Mucosa of rectum (tissue), 2 donors: ENCODE measurements at regions not wholly inside any gene's neighbourhood (a gene's known extent, or its start where the extent isn't known, plus 50 kb on each side); places are given as distances from the start of the nearest gene placed in this dataset.

Source experiments
- H3K27ac ChIP-seq, 2 donors: one replicate each; pipeline ENCODE4 v1.7.0; 2013; ENCODE audit warnings: inconsistent platforms in 2 of 2, low read depth in 2 of 2, low read length in 2 of 2
- H3K27me3 ChIP-seq, 2 donors: one replicate each; pipeline ENCODE4 v1.7.0; 2013; ENCODE audit warnings: low read length in 2 of 2; ENCODE audit not compliant: control insufficient read depth in 2 of 2, insufficient read depth in 2 of 2
- H3K36me3 ChIP-seq, 2 donors: one replicate each; pipeline ENCODE4 v1.7.0; 2013; ENCODE audit warnings: low read length in 2 of 2; ENCODE audit not compliant: control insufficient read depth in 2 of 2, insufficient read depth in 2 of 2
- H3K4me1 ChIP-seq, 2 donors: one replicate each; pipeline ENCODE4 v1.7.0; 2013; ENCODE audit warnings: low read length in 2 of 2, mild to moderate bottlenecking in 1 of 2; ENCODE audit not compliant: control insufficient read depth in 2 of 2, insufficient read depth in 2 of 2
- H3K4me3 ChIP-seq, 2 donors: one replicate each; pipeline ENCODE4 v1.7.0; 2013; ENCODE audit warnings: low read length in 2 of 2
- H3K9ac ChIP-seq, 2 donors: one replicate each; pipeline ENCODE4 v1.7.0; 2013; ENCODE audit warnings: low read length in 2 of 2, low read depth in 1 of 2, mild to moderate bottlenecking in 1 of 2
- H3K9me3 ChIP-seq, 2 donors: one replicate each; pipeline ENCODE4 v1.7.0; 2013; ENCODE audit warnings: low read length in 2 of 2; ENCODE audit not compliant: control insufficient read depth in 2 of 2
- donor health status: healthy.
- donor health status: Normal muscosa, but diverticular disease.

DNA sequence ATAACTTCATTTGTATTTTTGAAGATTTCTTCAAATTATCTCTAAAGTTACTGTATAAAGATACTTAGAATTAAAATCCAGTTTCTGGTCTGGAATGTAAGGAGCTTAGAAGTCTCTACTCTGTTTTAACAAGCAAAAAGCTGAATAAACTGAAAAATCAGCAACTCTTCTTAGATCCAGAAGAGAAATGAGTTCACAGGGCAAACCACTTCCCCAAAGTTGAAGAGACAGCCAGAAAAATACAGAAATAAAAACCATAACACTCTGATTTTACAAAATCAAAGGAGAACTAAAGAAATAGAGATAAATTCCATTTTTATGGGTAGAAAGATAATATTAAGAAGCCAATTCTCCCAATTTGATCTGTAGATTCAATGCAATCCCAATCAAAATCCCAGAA lies 1166.8 kb downstream of the ADGRL3 start:
- no peaks in the 10 kb centered on the region for H3K9me3 ChIP-seq
- H3K36me3 ChIP-seq, result no peaks in the 10 kb centered on the region
- no peak overlapping the region for H3K9ac ChIP-seq
- H3K4me1 ChIP-seq, result no peaks in the 10 kb centered on the region
- no peak overlapping the region for H3K4me3 ChIP-seq
- no peak overlapping the region for H3K27ac ChIP-seq
- no peaks in the 10 kb centered on the region for H3K27me3 ChIP-seq

DNA sequence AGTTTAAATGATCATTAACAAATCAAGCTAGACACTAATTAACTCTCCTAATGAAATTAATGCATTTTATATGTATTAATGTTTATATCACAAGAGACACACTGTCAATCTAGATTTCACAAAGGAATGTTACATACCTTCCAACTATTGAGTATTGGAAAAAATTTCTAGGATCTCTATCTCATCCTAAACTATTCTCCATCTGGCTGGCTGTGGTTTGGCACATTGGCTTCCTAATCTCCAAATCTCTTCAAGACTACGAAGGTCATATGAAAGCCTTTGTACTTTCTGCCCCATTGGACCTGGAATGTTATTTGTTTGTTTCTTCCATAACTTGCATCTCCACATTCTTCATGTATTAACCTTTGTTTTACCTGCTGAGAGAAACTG lies 1160.0 kb downstream of the ADGRL3 start:
- Histone ChIP-seq H3K4me1 (no peaks in the 10 kb centered on the region), H3K4me3 (no peak overlapping the region), H3K9me3 (no peaks in the 10 kb centered on the region), H3K9ac (no peak overlapping the region), H3K36me3 (no peaks in the 10 kb centered on the region), H3K27ac (no peak overlapping the region), H3K27me3 (no peaks in the 10 kb centered on the region)

DNA sequence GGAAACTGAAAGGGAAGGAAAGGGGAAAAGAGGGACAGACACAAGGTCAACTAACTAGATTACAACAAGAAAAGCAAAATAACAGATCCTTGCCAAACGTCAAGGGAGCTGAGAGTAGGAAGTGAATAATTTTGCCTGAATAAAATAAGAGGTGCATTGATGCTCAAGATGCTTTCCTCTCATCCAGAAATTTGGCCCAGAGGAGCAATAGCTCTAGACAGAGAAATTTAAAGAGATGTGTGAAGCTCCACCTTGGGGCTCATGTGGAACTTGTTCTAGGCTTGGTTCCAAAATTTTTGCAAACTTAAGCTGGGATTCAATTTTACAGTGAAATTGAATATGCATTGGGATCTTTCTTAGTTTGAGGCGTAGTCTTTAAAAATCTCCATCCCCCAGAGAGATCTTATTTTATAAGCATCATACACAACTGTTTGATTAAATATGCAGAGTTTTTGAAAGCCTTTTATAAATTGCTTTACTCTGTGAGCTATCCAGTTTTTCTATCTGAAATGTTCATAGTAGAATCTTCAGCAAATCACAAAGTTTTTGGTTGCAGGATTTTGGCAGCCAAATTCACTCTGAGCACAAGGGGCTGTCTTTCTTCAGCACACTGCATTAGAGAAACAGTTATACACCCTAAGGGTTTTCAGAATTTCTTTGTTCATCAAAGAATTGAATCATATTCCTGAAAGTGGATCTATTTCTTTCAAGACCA lies 1159.5 kb downstream of the ADGRL3 start:
- no peaks in the 10 kb centered on the region for H3K9me3 ChIP-seq
- H3K4me3 ChIP-seq, result no peak overlapping the region
- no peaks in the 10 kb centered on the region for H3K27me3 ChIP-seq
- H3K27ac ChIP-seq, result no peak overlapping the region
- H3K4me1 ChIP-seq, result no peaks in the 10 kb centered on the region
- no peaks in the 10 kb centered on the region for H3K36me3 ChIP-seq
- H3K9ac ChIP-seq, result no peak overlapping the region

DNA sequence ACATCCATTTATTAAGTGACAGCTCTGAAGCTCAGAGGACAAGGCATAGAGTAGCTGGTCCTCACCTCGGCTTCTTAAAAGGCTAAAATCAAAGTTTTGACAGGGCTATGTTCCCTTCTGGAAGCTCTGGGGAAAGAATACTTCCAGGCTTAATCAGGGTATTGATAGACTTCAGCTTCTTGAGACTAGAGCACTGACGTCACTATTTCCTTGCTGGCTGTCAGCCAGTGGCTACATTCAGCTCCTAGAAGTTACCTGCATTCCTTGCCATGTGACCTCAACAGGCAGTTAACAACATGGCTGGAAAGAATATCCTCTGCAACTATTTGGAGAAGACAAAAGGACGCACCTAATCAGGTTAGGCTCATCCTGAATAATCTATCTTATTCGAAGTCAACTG lies 1144.8 kb downstream of the ADGRL3 start:
- Histone ChIP-seq H3K4me3 (no peak overlapping the region), H3K9me3 (peaks cover 0 to 2% of the 10 kb centered on the region in 2 donors), H3K27me3 (no peaks in the 10 kb centered on the region), H3K27ac (no peak overlapping the region), H3K36me3 (no peaks in the 10 kb centered on the region), H3K9ac (no peak overlapping the region), H3K4me1 (no peaks in the 10 kb centered on the region)

DNA sequence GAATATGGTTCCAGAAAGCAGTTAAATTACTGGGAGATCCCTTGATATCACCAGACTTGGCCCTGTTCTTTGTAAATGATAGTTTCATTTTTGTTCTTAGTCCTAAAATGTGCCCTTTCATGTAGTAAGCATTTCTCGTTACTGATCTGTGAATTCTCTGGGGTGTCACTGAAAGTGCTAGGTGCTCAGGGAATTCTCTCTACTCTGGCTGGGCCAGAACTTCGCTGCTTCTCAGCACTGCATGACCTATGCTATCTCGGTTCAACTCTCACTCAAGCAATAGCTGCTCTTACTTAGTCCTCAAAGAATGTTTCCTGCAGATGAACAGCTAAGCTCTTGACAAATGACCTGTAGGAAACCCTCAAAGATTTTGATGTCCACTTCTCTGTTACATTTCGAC lies 1144.3 kb downstream of the ADGRL3 start:
- no peaks in the 10 kb centered on the region for H3K36me3 ChIP-seq
- H3K9me3 ChIP-seq, result peaks cover 0 to 2% of the 10 kb centered on the region in 2 donors
- no peak overlapping the region for H3K27ac ChIP-seq
- H3K4me3 ChIP-seq, result no peak overlapping the region
- no peak overlapping the region for H3K9ac ChIP-seq
- H3K4me1 ChIP-seq, result no peaks in the 10 kb centered on the region
- no peaks in the 10 kb centered on the region for H3K27me3 ChIP-seq

DNA sequence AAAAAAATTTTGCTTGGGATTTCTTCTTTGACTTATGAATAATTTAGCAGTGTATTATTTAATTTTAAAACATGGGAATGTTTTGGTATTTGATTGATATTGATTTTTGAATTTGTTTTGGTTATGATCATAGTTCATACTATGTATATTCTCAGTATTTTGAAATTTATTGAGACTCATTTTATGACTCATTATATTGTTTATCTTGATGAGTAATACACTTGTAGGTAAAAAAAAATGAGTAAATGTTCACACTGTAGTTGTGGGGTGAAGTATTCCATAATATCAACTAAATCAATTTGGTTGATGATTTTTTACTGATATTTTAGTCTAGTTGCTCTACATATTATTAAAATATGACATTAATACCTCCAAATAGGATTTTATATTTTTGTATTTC lies 1142.2 kb downstream of the ADGRL3 start:
- no peaks in the 10 kb centered on the region for H3K27me3 ChIP-seq
- H3K9me3 ChIP-seq, result peaks cover 0 to 2% of the 10 kb centered on the region in 2 donors
- H3K4me1 ChIP-seq, result no peaks in the 10 kb centered on the region
- no peak overlapping the region for H3K9ac ChIP-seq
- H3K36me3 ChIP-seq, result no peaks in the 10 kb centered on the region
- H3K27ac ChIP-seq, result no peak overlapping the region
- H3K4me3 ChIP-seq, result no peak overlapping the region

DNA sequence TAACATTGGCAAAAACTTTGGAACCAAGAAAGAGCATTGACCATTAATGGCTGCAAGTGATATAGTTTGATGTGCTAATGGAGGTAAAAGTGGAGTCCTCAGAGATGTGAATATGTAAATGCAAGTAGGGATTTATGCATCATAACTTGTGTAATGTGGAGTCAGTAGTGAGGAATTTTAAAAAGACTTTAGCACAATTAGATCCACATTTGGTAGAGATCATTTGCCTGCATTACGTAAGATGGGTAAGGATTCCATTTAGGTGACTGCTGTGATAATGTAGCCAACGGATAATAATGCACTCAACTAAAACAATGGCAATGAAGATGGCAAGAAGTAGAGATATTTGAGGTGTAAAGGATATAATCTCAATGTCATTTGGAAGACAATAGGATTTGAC lies 1128.4 kb downstream of the ADGRL3 start:
- Histone ChIP-seq H3K9me3 (no peaks in the 10 kb centered on the region), H3K36me3 (no peaks in the 10 kb centered on the region), H3K4me3 (no peak overlapping the region), H3K27me3 (no peaks in the 10 kb centered on the region), H3K9ac (no peak overlapping the region), H3K27ac (no peak overlapping the region), H3K4me1 (no peaks in the 10 kb centered on the region)

DNA sequence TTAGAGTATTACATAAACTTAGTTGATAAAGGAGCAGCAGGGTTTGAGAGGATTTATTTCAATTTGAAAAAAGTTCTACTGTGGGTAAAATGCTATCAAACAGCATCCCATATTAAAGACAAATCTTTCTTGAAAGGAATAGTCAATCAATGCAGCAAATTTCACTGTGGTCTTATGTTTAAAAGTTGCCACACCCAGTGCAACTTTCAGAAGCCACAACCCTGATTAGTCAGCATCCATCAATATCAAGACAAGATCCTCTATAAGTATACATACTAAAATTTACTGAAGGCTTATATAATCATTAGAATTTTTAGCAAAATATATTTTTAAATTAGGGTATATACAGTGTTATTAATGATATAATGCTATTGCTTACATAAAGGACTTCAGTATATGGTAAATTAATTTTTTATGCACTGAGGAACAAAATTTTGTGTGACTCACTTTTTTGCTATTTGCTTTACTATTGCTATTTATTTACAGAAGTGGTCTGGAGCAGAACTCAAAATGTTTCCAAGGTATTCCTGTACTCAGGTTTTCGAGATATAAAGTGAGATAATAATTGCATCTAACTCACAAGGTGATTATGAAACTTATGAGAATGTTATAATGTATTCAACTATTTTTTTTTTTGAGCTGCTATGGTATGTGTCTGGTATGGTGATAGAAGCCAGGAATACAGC lies 1127.6 kb downstream of the ADGRL3 start:
- Histone ChIP-seq H3K27me3 (no peaks in the 10 kb centered on the region), H3K36me3 (no peaks in the 10 kb centered on the region), H3K9ac (no peak overlapping the region), H3K9me3 (no peaks in the 10 kb centered on the region), H3K27ac (no peak overlapping the region), H3K4me1 (no peaks in the 10 kb centered on the region), H3K4me3 (no peak overlapping the region)

DNA sequence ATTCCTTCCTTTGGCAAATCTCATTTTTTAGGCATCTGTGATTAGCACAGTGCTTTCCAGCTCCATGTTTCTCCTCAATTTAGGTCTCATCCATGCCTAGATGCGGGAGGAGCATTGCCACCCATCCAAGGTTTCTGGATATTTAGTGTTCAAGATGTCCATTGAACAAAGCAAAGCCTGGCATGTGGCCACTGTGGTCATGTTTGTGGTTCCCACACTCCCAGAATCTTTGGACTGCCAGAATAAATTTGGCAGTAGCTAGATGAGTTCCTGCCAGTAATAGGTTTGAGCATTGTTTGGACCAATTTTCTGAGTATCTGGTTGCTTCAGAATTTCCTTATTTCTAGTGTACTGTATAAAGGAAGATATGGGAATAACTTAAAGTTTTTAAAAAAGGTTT lies 1124.1 kb downstream of the ADGRL3 start:
- Histone ChIP-seq H3K4me1 (no peaks in the 10 kb centered on the region), H3K36me3 (no peaks in the 10 kb centered on the region), H3K27ac (no peak overlapping the region), H3K27me3 (no peaks in the 10 kb centered on the region), H3K9me3 (no peaks in the 10 kb centered on the region), H3K4me3 (no peak overlapping the region), H3K9ac (no peak overlapping the region)

DNA sequence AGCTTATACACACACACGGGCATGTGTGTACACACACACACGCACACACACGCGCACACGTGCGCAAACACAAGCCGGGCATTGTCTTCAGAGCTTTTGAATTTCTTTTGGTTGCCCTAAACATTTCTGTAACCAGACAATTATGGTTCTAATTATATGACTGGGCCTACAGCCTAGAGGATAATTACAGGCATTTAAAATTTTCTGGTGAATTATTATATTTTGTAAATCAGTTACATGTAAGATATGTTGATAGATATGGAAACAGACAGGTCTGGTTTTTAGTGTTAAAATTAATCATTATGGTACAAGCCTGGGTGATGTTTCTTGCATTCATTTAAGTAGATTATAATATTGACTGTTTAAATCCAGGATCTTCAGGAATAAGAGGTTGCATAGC lies 1120.5 kb downstream of the ADGRL3 start:
- no peak overlapping the region for H3K9ac ChIP-seq
- H3K4me3 ChIP-seq, result no peak overlapping the region
- no peaks in the 10 kb centered on the region for H3K27me3 ChIP-seq
- H3K27ac ChIP-seq, result no peak overlapping the region
- H3K9me3 ChIP-seq, result no peaks in the 10 kb centered on the region
- no peaks in the 10 kb centered on the region for H3K4me1 ChIP-seq
- no peaks in the 10 kb centered on the region for H3K36me3 ChIP-seq
